HFFc6 (cell line): ENCODE measurements at regions not wholly inside any gene's neighbourhood (a gene's known extent, or its start where the extent isn't known, plus 50 kb on each side); places are given as distances from the start of the nearest gene placed in this dataset.

Experiments used
- DNase-seq: peaks from one replicate; pipeline ENCODE4 v3.0.0-alpha.2; 2018
- H3K27ac Mint-ChIP-seq: 2 replicates; pipeline ENCODE4 v1.8.0; 2020; ENCODE audit warnings: mild to moderate bottlenecking, mixed read lengths
- H3K27me3 Mint-ChIP-seq: 2 replicates; pipeline ENCODE4 v1.8.0; 2021; ENCODE audit warnings: mild to moderate bottlenecking, moderate library complexity, mixed read lengths; ENCODE audit not compliant: insufficient read depth
- H3K36me3 Mint-ChIP-seq: 2 replicates; pipeline ENCODE4 v1.8.0; 2021; ENCODE audit warnings: low read depth, mixed read lengths
- H3K4me1 Mint-ChIP-seq: 2 replicates; pipeline ENCODE4 v1.8.0; 2020; ENCODE audit warnings: low read depth, mixed read lengths
- H3K4me3 Mint-ChIP-seq: 2 replicates; pipeline ENCODE4 v1.8.0; 2020; ENCODE audit warnings: mild to moderate bottlenecking, moderate library complexity, mixed read lengths
- H3K9me3 Mint-ChIP-seq: 2 replicates; pipeline ENCODE4 v1.8.0; 2020; ENCODE audit warnings: mild to moderate bottlenecking, mixed read lengths
- CTCF ChIP-seq: fragments of 200-600 bp; sonication (generic); IDR thresholded peaks from 2 replicates; pipeline ENCODE4 v1.5.0; 2021; ENCODE audit warnings: antibody characterized with exemption, mild to moderate bottlenecking

- H3K27ac Mint-ChIP-seq = no peak overlapping the region
- peaks cover 10% of the 10 kb centered on the region for H3K4me1 Mint-ChIP-seq
- DNase-seq = no peak
- peaks cover 22% of the 10 kb centered on the region for H3K27me3 Mint-ChIP-seq
- no peak overlapping the region for H3K4me3 Mint-ChIP-seq
- H3K9me3 Mint-ChIP-seq = no peaks in the 10 kb centered on the region
- TF ChIP-seq CTCF = no peak
- no peaks in the 10 kb centered on the region for H3K36me3 Mint-ChIP-seq
Measured at GRCh38 chr3:124659175-124659574, 71.1 kb upstream of the UMPS start.

- no peak for TF ChIP-seq CTCF
- Mint-ChIP-seq H3K27me3 (peaks cover 15% of the 10 kb centered on the region), H3K4me1 (peaks cover 17% of the 10 kb centered on the region), H3K36me3 (no peaks in the 10 kb centered on the region), H3K27ac (no peak overlapping the region), H3K9me3 (no peaks in the 10 kb centered on the region), H3K4me3 (no peak overlapping the region)
- no peak for DNase-seq
Measured at GRCh38 chr3:124660599-124660998, 69.7 kb upstream of the UMPS start.

GRCh38 chr3:124663690-124664089 lies 66.6 kb upstream of the UMPS start:
- peak; percentile 78 for DNase-seq
- peaks cover 8% of the 10 kb centered on the region for H3K27me3 Mint-ChIP-seq
- peaks cover 17% of the 10 kb centered on the region for H3K4me1 Mint-ChIP-seq
- TF ChIP-seq CTCF = no peak
- H3K36me3 Mint-ChIP-seq = no peaks in the 10 kb centered on the region
- H3K9me3 Mint-ChIP-seq = no peaks in the 10 kb centered on the region
- peak overlapping the region; percentile 1; the same call in 1 of the 2 replicates for H3K4me3 Mint-ChIP-seq
- peak overlapping the region; percentile 43; the same call in 1 of the 2 replicates for H3K27ac Mint-ChIP-seq

- H3K27me3 Mint-ChIP-seq = peaks cover 6% of the 10 kb centered on the region
- no peak for TF ChIP-seq CTCF
- H3K27ac Mint-ChIP-seq = no peak overlapping the region
- DNase-seq = no peak
- H3K4me3 Mint-ChIP-seq = no peak overlapping the region
- no peaks in the 10 kb centered on the region for H3K36me3 Mint-ChIP-seq
- no peaks in the 10 kb centered on the region for H3K9me3 Mint-ChIP-seq
- peaks cover 25% of the 10 kb centered on the region for H3K4me1 Mint-ChIP-seq
Measured at GRCh38 chr3:124664804-124665203, 65.4 kb upstream of the UMPS start.

GRCh38 chr3:124666067-124666466 lies 64.2 kb upstream of the UMPS start:
- H3K4me3 Mint-ChIP-seq = no peak overlapping the region
- H3K36me3 Mint-ChIP-seq = no peaks in the 10 kb centered on the region
- H3K27me3 Mint-ChIP-seq = peaks cover 5% of the 10 kb centered on the region
- H3K27ac Mint-ChIP-seq = no peak overlapping the region
- H3K9me3 Mint-ChIP-seq = no peaks in the 10 kb centered on the region
- H3K4me1 Mint-ChIP-seq = peaks cover 30% of the 10 kb centered on the region
- no peak for DNase-seq
- TF ChIP-seq CTCF = no peak

- Mint-ChIP-seq H3K4me3 (no peak overlapping the region), H3K4me1 (peaks cover 18% of the 10 kb centered on the region), H3K36me3 (no peaks in the 10 kb centered on the region), H3K9me3 (no peaks in the 10 kb centered on the region), H3K27ac (no peak overlapping the region), H3K27me3 (peaks cover 2% of the 10 kb centered on the region)
- TF ChIP-seq CTCF = no peak
- DNase-seq = peak; percentile 73
Measured at GRCh38 chr3:124669470-124669869, 60.8 kb upstream of the UMPS start.
